Ectodermal cell (in vitro differentiated cells): ENCODE measurements at regions not wholly inside any gene's neighbourhood (a gene's known extent, or its start where the extent isn't known, plus 50 kb on each side); places are given as distances from the start of the nearest gene placed in this dataset.
"Not testable (repeated sequence)": the region's sequence is repeated elsewhere in the genome, so short reads cannot be mapped to it uniquely, and the experiment has no call there.

Source experiments
- H3K27ac ChIP-seq: 2 replicates; pipeline ENCODE4 v1.7.0; 2013; ENCODE audit warnings: mild to moderate bottlenecking, low read depth, low read length; ENCODE audit not compliant: insufficient read depth, poor library complexity, severe bottlenecking
- H3K27me3 ChIP-seq: 2 replicates; pipeline ENCODE4 v1.7.0; 2013; ENCODE audit warnings: mild to moderate bottlenecking, low read length; ENCODE audit not compliant: insufficient read depth, control insufficient read depth, poor library complexity, severe bottlenecking
- H3K36me3 ChIP-seq: one replicate; pipeline ENCODE4 v1.7.0; 2013; ENCODE audit warnings: low read length; ENCODE audit not compliant: control insufficient read depth, insufficient read depth
- H3K4me1 ChIP-seq: one replicate; pipeline ENCODE4 v1.7.0; 2013; ENCODE audit warnings: low read length; ENCODE audit not compliant: control insufficient read depth, insufficient read depth
- H3K4me3 ChIP-seq: 2 replicates; pipeline ENCODE4 v1.7.0; 2013; ENCODE audit warnings: low read depth, low read length, control low read depth; ENCODE audit not compliant: insufficient read depth
- H3K9me3 ChIP-seq: 2 replicates; pipeline ENCODE4 v1.7.0; 2013; ENCODE audit warnings: mild to moderate bottlenecking, low read length, moderate library complexity; ENCODE audit not compliant: control insufficient read depth
- WGBS, 2 experiments: methylation state at CpG; one replicate each; pipeline ENCODE4 v1.1.7; 2013; ENCODE audit warnings: missing lambda C conversion rate in 2 of 2; 5-methylcytosine and 5-hydroxymethylcytosine counted together

DNA sequence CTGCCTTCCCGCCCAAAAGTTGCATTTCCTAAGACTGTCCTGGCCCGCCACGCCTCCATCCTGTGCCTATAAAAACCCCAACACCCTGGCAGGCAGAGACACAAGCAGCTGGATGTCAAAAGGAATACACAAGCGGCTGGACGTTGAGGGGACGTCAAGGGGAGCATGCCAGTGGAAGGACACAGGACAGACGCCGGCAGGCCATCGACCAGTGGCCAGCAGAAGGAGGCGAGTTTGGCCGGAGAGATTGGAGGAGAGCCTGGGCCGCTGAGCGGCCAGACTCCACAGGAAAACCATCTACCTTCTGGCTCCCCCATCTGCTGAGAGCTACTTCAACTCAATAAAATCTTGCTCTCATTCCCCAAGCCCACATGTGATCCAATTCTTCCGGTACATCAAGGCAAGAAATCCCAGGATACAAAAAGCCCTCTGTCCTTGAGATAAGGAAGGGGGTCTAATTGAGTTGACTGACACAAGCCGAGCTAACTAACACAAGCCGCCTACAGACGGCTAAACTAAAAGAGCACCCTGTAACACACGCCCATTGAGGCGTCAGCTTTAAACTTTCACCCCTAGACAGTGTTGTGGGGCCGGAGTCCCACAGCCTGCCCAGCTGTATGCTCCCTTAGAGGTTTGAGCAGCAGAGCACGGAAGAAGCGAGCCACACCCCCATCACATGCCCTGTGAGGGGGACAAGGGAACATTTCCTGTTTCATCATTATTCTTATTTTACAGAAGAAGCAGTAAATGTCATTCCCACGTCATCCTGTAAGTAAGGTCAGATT lies 150.3 kb upstream of the PHYHIPL start:
- Histone ChIP-seq H3K27ac (no peak overlapping the region), H3K36me3 (no peaks in the 10 kb centered on the region), H3K9me3 (no peaks in the 10 kb centered on the region), H3K4me1 (no peaks in the 10 kb centered on the region), H3K27me3 (no peaks in the 10 kb centered on the region), H3K4me3 (no peak overlapping the region)
- WGBS, 2 experiments, result 91 to 93% methylated on average over 22 to 23 of the region's 23 CpGs

DNA sequence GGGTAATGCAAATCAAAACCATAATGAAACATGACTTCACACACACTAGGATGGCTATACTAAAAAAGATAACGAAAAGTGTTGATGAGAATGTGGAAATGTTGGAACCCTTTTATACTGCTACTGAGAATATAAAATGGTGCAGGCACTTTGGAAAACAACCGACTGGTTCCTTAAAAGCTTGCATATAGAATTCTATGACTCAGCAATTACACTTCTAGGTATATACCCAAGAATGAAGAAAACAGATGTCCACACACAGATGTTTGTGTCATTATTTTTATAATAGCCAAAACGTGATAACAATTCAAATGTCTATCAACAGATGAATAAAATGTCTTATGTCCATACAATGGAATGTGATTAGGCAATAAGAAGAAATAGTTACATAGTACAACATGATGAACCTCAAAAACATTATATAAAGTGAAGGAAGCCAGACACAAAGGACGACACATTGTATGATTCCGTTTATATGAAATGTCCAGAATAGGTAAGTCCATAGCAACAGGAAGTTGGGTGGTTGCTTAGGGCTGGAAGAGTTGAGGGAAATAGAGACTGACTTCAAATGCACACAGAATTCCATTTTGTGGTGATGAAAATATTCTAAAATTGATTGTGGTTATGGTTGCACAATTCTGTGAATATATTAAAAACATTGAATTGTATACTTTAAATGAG lies 148.3 kb upstream of the PHYHIPL start:
- no peak overlapping the region for H3K4me3 ChIP-seq
- H3K27ac ChIP-seq, result no peak overlapping the region
- H3K36me3 ChIP-seq, result no peaks in the 10 kb centered on the region
- no peaks in the 10 kb centered on the region for H3K27me3 ChIP-seq
- H3K9me3 ChIP-seq, result no peaks in the 10 kb centered on the region
- H3K4me1 ChIP-seq, result no peaks in the 10 kb centered on the region
- WGBS, 2 experiments, result 98 to 99% methylated on average over 4 of the region's 5 CpGs

DNA sequence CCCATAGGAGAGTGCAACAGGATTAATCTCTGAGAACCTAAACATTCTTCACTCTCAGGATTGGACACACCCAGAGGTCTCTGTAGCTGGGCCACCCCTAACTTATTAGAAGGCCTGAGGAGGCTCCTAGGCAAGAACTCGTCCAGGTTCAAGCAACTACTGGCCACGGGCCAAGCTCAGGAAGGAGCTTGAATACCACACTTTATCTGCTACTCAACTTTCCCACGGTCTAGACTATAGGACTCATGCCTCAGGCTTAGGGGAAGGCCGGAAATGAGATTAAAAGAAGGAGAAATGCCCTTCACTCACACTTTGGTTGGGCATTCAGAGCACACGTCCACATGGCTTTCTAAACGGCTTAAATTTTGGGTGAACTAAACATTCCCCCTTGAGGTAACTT lies 142.8 kb upstream of the PHYHIPL start:
- Histone ChIP-seq H3K36me3 (no peaks in the 10 kb centered on the region), H3K27ac (no peak overlapping the region), H3K27me3 (no peaks in the 10 kb centered on the region), H3K4me1 (no peaks in the 10 kb centered on the region), H3K4me3 (no peak overlapping the region), H3K9me3 (no peaks in the 10 kb centered on the region)
- WGBS, 2 experiments, result 86 to 90% methylated on average over 6 of the region's 6 CpGs

DNA sequence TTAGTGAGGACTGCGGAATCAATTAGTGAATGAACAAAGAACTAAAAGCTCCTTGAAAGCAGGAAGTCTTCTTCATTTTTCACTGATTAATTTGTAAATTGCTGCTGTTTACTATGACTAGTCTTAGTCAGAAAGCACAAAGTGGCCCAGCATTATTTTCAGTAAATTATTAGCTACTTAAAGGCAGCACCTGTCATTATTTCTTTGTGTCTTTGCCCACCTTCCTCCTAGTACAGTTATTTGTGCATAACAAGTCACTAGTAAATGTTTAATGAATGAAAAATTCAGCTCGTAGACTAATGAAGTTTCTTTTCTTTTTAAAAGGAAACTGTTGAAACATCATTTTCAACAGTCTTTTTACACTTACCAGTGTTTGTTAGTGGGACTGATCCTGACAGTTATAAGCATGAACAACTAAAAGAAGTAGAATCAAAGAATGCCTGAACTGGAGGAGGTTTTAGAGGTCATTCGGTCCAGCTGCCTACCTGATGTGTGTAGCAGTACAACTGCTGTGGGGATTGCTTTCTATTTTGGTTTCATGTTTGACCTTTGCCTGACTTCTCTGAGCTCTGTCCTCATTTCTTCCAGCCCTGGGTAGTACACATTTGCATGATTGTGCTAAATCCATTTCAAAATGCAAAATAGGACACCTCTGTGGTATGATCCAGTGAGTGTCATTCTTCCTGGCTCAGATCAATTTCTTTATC lies 140.0 kb upstream of the PHYHIPL start:
- Histone ChIP-seq H3K36me3 (no peaks in the 10 kb centered on the region), H3K27me3 (no peaks in the 10 kb centered on the region), H3K9me3 (no peaks in the 10 kb centered on the region), H3K27ac (no peak overlapping the region), H3K4me3 (no peak overlapping the region), H3K4me1 (no peaks in the 10 kb centered on the region)
- WGBS, 2 experiments, result 89 to 96% methylated on average over 2 of the region's 3 CpGs

DNA sequence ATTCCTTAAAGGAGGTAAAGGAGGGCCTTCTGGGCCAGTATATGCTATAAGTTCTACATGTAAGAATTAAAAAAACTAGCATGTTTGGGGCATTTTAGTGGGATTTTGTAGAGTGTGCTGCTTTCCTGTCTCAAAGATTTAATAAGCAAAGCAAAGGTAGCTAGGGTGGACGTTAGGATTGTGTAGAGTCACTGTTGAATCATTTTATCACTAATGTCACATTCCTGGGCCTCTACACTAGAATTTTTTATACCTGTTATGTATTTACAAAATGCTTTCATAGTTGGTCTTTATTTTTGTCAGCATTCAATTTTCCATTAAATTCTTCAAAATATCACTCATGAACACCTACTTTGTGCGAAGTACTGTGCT lies 139.4 kb upstream of the PHYHIPL start:
- no peak overlapping the region for H3K27ac ChIP-seq
- 100% methylated on average over 1 to 2 of the region's 2 CpGs for WGBS, 2 experiments

DNA sequence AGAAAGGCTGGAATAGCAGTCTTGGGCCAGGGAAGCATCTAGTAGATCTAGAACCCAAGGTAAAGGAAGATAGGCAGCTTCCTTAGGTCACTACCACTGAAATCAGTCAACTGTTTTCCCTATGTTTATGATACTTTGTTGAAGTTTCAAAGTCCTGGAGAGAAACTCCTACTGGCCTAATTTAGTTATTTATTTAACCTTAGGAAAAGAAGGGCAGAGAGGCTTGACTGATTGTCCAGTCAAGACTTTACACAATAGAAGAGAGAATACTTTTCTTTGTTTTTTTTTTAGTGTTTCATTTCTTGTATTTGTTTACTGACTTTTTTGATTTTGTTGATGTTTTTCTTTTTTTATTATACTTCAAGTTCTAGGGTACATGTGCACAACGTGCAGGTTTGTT lies 138.9 kb upstream of the PHYHIPL start:
- H3K27ac ChIP-seq, result no peak overlapping the region
- H3K36me3 ChIP-seq, result no peaks in the 10 kb centered on the region
- no peaks in the 10 kb centered on the region for H3K4me1 ChIP-seq
- no CpG with 5 or more reads among the region's 1 CpG for whole genome bisulfite sequencing, 2 experiments
- H3K4me3 ChIP-seq, result no peak overlapping the region
- no peaks in the 10 kb centered on the region for H3K9me3 ChIP-seq
- H3K27me3 ChIP-seq, result no peaks in the 10 kb centered on the region

More for the DNA sequence above, 139.4 kb upstream of the PHYHIPL start:
- Histone ChIP-seq H3K27me3 (no peaks in the 10 kb centered on the region), H3K4me1 (no peaks in the 10 kb centered on the region), H3K36me3 (no peaks in the 10 kb centered on the region), H3K9me3 (no peaks in the 10 kb centered on the region), H3K4me3 (no peak overlapping the region)

DNA sequence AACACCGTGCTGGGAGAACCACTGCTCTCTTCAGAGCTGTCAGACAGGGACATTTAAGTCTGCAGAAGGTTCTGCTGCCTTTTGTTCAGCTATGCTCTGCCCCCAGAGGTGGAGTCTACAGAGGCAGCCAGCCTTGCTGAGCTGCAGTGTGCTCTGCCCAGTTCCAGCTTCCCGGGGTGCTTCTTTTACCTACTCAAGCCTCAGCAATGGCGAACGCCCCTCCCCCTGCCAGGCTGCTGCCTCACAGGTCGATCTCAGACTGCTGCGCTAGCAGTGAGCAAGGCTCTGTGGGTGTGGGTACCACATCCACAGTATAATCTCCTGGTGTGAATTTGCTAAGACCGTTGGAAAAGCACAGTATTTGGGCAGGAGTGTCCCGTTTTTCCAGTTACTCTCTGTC lies 133.1 kb upstream of the PHYHIPL start:
- 50 to 51% methylated on average over 8 of the region's 8 CpGs for WGBS, 2 experiments

DNA sequence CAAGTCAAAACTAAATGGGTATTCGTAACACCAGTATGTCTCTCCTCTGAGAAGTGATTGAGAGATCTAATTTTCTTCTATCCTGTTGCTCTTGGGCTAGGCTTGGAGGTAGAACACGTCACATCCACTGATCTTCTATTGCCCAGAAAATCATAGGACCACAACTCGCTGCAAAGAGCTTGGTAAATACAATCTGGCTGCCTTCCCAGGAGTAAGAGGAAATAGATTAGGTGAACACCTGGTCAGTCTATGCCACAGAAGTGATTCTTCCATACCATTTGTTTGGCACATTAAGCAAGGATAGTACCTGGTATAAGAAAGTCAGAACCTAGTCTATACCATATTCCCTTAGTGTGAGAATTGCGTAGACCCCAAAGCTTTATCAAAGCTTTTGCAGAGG lies 129.3 kb upstream of the PHYHIPL start:
- Histone ChIP-seq H3K36me3 (no peaks in the 10 kb centered on the region), H3K27ac (no peak overlapping the region), H3K27me3 (no peaks in the 10 kb centered on the region), H3K4me3 (no peak overlapping the region), H3K9me3 (no peaks in the 10 kb centered on the region), H3K4me1 (no peaks in the 10 kb centered on the region)
- WGBS, 2 experiments, result 96 to 98% methylated on average over 4 of the region's 4 CpGs

More for the DNA sequence above, 133.1 kb upstream of the PHYHIPL start:
- not testable (repeated sequence) for H3K4me3 ChIP-seq, H3K27ac ChIP-seq, H3K27me3 ChIP-seq, H3K9me3 ChIP-seq, H3K4me1 ChIP-seq, H3K36me3 ChIP-seq

DNA sequence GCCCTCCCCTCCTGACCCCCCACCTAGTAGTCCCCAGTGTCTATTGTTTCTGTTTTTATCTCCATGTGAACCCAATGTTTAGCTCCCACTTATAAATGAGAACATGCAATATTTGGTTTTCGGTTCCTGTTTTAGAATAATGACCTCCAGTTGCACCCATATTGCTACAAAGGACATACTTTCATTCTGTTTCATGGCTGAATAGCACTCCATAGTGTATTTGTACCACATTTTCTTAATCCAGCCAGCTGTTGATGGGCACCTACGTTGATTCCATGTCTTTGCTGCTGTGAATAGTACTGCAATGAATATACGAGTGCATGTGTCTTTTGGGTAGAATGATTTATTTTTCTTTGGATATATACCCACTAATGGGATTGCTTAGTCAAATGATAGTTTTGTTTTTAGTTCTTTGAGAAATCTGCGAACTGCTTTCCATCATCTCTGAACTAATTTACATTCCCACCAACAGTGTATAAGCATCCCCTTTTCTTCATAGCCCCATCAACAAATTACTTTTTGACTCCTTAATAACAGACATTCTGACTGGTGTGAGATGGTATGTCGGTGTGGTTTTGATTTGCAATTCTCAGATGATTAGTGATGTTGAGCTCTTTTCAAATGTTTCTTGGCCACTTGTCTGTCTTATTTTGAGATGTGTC lies 128.4 kb upstream of the PHYHIPL start:
- no peaks in the 10 kb centered on the region for H3K27me3 ChIP-seq
- 90 to 93% methylated on average over 5 of the region's 5 CpGs for WGBS, 2 experiments
- no peak overlapping the region for H3K4me3 ChIP-seq
- no peak overlapping the region for H3K27ac ChIP-seq
- H3K9me3 ChIP-seq, result no peaks in the 10 kb centered on the region
- H3K4me1 ChIP-seq, result no peaks in the 10 kb centered on the region
- no peaks in the 10 kb centered on the region for H3K36me3 ChIP-seq

DNA sequence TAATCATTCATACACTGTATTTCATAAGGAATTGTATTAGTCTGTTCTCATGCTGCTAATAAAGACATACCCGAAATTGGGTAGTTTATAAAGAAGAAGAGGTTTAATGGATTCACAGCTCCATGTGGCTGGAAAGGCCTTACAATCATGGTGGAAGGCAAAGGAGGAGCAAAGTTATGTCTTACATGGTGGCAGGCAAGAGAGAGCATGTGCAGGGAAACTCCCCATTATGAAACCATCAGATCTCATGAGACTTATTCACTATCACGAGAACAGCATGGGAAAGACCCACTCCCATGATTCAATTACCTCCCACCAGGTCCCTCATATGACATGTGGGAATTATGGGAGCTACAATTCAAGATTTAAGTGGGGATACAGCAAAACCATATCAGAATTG lies 122.9 kb upstream of the PHYHIPL start:
- H3K27ac ChIP-seq, H3K36me3 ChIP-seq, H3K4me3 ChIP-seq, H3K27me3 ChIP-seq, H3K4me1 ChIP-seq, H3K9me3 ChIP-seq: not testable (repeated sequence)
- 91 to 96% methylated on average over 2 of the region's 2 CpGs for WGBS, 2 experiments
